Fibroblast of mammary gland (primary cell): ENCODE measurements at regions not wholly inside any gene's neighbourhood (a gene's known extent, or its start where the extent isn't known, plus 50 kb on each side); places are given as distances from the start of the nearest gene placed in this dataset.

Source experiments
- DNase-seq: peaks from one replicate; pipeline ENCODE4 v3.0.0-alpha.2; 2010; ENCODE audit warnings: low read depth
- H3K4me3 ChIP-seq: 2 replicates; pipeline ENCODE4 v1.5.1; 2011; ENCODE audit warnings: low read depth, mild to moderate bottlenecking, low read length, moderate library complexity; ENCODE audit not compliant: control insufficient read depth
- TF ChIP-seq, protein P1 (sequence below): conservative IDR thresholded peaks from 2 replicates; pipeline ENCODE4 v1.5.1; 2011; ENCODE audit warnings: low read depth, low read length, inconsistent platforms; ENCODE audit not compliant: control insufficient read depth, insufficient read depth

DNA sequence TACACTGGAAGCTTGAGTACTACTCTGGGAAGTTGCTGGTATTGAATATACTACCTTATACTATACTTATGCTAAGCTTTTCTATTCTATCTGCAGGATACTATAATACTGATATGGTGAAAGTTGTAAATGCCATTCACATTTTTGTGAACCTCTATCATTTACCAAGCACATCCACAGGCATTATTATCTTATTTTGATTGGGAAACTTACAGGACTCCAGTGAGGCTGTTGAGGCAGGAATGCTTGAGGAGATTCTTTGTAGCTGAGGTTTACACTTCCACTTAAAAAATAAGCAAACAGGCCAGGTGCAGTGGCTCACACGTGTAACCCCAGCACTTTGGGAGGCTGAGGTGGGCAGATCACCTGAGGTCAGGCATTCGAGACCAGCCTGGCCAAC lies 442.9 kb downstream of the QKI start:
- no peak for DNase-seq
- H3K4me3 ChIP-seq = no peak overlapping the region
- TF ChIP-seq, protein P1, sequence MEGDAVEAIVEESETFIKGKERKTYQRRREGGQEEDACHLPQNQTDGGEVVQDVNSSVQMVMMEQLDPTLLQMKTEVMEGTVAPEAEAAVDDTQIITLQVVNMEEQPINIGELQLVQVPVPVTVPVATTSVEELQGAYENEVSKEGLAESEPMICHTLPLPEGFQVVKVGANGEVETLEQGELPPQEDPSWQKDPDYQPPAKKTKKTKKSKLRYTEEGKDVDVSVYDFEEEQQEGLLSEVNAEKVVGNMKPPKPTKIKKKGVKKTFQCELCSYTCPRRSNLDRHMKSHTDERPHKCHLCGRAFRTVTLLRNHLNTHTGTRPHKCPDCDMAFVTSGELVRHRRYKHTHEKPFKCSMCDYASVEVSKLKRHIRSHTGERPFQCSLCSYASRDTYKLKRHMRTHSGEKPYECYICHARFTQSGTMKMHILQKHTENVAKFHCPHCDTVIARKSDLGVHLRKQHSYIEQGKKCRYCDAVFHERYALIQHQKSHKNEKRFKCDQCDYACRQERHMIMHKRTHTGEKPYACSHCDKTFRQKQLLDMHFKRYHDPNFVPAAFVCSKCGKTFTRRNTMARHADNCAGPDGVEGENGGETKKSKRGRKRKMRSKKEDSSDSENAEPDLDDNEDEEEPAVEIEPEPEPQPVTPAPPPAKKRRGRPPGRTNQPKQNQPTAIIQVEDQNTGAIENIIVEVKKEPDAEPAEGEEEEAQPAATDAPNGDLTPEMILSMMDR = no peak

- DNase-seq = no peak
- H3K4me3 ChIP-seq = no peak overlapping the region
- TF ChIP-seq, protein P1 = no peak
These were observed 436.4 kb downstream of the QKI start for GRCh38 chr6:163850874-163851273.

- no peak overlapping the region for H3K4me3 ChIP-seq
- no peak for DNase-seq
- TF ChIP-seq, protein P1 = no peak
These were observed 430.2 kb downstream of the QKI start for GRCh38 chr6:163844761-163845160.

DNA sequence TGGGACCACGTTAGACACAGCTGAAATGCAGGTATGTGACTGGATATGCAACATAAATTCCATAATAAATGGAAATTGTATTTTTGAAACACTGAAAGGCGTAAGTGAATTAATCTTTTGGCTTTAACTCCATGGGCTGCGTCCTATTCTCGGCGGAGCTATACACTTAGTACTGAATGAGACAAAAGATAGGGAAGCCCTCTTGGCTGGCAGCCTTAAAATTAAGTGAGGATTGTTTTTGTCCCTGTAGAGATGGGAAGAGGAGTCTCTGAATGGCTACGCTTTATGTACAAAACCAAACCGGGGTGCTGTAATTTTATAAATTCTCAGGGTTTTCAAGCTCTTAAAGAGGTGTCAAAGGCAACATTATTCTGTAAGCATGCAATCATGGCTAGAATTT lies 429.8 kb downstream of the QKI start:
- DNase-seq = no peak
- TF ChIP-seq, protein P1 = no peak
- no peak overlapping the region for H3K4me3 ChIP-seq

DNA sequence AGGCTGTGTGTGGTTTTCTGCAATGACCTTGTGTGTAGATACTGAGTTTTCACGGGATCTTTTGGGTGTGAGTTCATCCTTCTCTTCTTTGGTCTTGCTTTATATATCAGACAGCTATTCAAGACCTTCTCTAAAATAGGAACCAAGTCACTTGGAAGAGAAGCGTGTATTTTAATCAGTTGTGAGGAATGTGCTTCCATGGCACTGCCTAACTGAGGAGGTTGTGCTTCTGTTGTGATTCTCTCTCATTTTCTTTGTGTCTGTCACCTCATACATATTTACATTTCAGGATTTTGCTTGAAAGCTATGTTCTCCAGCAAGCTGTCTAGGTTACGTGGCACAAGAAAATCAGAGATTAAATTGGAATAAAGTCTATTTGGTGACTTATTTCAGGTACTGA lies 428.7 kb downstream of the QKI start:
- TF ChIP-seq, protein P1 = no peak
- no peak overlapping the region for H3K4me3 ChIP-seq
- no peak for DNase-seq

DNA sequence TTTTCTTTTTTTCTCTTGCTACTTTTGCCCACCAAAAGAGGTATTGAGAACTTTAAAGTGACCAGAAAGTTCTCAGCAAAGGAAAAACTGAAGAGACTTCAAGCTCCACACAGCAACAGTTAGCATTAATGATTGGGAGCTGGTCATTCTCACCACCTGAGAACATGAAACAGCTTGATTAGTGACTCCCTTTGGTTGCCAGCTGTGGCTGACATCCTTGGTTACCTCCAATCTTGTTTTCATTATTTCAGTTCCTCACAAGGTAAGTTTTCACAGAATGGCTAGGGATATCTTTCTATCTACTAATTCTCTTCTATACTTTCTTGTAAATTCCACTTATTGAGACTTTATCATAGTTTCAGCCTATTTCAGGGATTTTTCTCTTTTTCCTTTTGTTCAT lies 427.9 kb downstream of the QKI start:
- TF ChIP-seq, protein P1 = no peak
- no peak for DNase-seq
- no peak overlapping the region for H3K4me3 ChIP-seq

DNA sequence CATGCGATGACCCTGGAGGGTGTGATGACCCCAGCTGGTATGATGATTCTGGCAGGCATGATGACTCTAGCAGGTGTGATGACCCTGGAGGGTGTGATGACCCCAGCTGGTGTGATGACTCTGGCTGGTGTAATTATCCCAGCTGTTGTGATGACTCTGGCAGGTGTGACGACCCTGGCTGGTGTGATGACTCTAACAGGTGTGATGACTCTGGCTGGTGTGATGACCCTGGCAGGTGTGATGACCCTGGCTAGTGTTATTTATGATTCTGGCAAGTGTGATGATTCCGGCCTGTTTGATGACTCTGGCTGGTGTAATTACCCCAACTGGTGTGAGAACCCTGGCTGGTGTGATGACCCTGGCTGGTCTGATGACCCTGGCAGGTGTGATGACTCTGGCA lies 427.2 kb downstream of the QKI start:
- H3K4me3 ChIP-seq = no peak overlapping the region
- DNase-seq = no peak
- TF ChIP-seq, protein P1 = no peak
